ENCODE measurements at regions not wholly inside any gene's neighbourhood (a gene's known extent, or its start where the extent isn't known, plus 50 kb on each side); places are given as distances from the start of the nearest gene placed in this dataset.

GRCh38 chr2:176745543-176746200 is 466.9 kb upstream of the HNRNPA3 start:
- DNase-seq = no peak
- WGBS, 5 donors = 69 to 78% (median 70%) methylated on average over 8 of the region's 8 CpGs
- Histone ChIP-seq H3K27me3 (no peaks in the 10 kb centered on the region), H3K4me1 (no peaks in the 10 kb centered on the region), H3K9me3 (no peaks in the 10 kb centered on the region), H3K27ac (no peak overlapping the region), H3K4me3 (no peak overlapping the region), H3K36me3 (no peaks in the 10 kb centered on the region)
- intact Hi-C loops (cut with DNase I; ENCODE audit: low total_unique reads) = no loop called here
- no peak for TF ChIP-seq POLR2AphosphoS5 (IDR thresholded peaks at IDR 0.05)
- TF ChIP-seq EP300 (IDR thresholded peaks at IDR 0.05) = no peak
- TF ChIP-seq POLR2A (IDR thresholded peaks at IDR 0.05) = no peak
- TF ChIP-seq CTCF (IDR thresholded peaks at IDR 0.05) = no peak

GRCh38 chr2:176746411-176746810 is 466.2 kb upstream of the HNRNPA3 start:
- DNase-seq = peak in 1 of 2 donors; percentile 50
- Histone ChIP-seq H3K4me1 (no peaks in the 10 kb centered on the region), H3K27ac (no peak overlapping the region), H3K4me3 (no peak overlapping the region), H3K27me3 (no peaks in the 10 kb centered on the region), H3K36me3 (no peaks in the 10 kb centered on the region), H3K9me3 (no peaks in the 10 kb centered on the region)
- TF ChIP-seq CTCF (IDR thresholded peaks at IDR 0.05) (no peak), POLR2AphosphoS5 (IDR thresholded peaks at IDR 0.05) (no peak), EP300 (IDR thresholded peaks at IDR 0.05) (no peak), POLR2A (IDR thresholded peaks at IDR 0.05) (no peak)
- WGBS, 5 donors = 89 to 96% (median 91%) methylated on average over 7 of the region's 7 CpGs
- intact Hi-C loops (cut with DNase I; ENCODE audit: low total_unique reads) = no loop called here

- H3K4me3 ChIP-seq = no peak overlapping the region
- no peak overlapping the region for H3K27ac ChIP-seq
- no peaks in the 10 kb centered on the region for H3K27me3 ChIP-seq
- no peaks in the 10 kb centered on the region for H3K36me3 ChIP-seq
- intact Hi-C loops (cut with DNase I; ENCODE audit: low total_unique reads) = no loop called here
- H3K4me1 ChIP-seq = no peaks in the 10 kb centered on the region
- WGBS, 5 donors = 58 to 87% (median 81%) methylated on average over 4 of the region's 4 CpGs
- no peak for TF ChIP-seq CTCF (IDR thresholded peaks at IDR 0.05)
- TF ChIP-seq POLR2AphosphoS5 (IDR thresholded peaks at IDR 0.05) = no peak
- no peak for TF ChIP-seq POLR2A (IDR thresholded peaks at IDR 0.05)
- TF ChIP-seq EP300 (IDR thresholded peaks at IDR 0.05) = no peak
- H3K9me3 ChIP-seq = no peaks in the 10 kb centered on the region
- peak in 1 of 2 donors; percentile 71 for DNase-seq
These were observed 465.1 kb upstream of the HNRNPA3 start for GRCh38 chr2:176747506-176747905.

GRCh38 chr2:176747928-176748327 is 464.7 kb upstream of the HNRNPA3 start:
- TF ChIP-seq CTCF (IDR thresholded peaks at IDR 0.05) (no peak), EP300 (IDR thresholded peaks at IDR 0.05) (no peak), POLR2A (IDR thresholded peaks at IDR 0.05) (no peak), POLR2AphosphoS5 (IDR thresholded peaks at IDR 0.05) (no peak)
- Histone ChIP-seq H3K9me3 (no peaks in the 10 kb centered on the region), H3K4me3 (no peak overlapping the region), H3K27me3 (no peaks in the 10 kb centered on the region), H3K27ac (no peak overlapping the region), H3K36me3 (no peaks in the 10 kb centered on the region), H3K4me1 (no peaks in the 10 kb centered on the region)
- DNase-seq = no peak
- 48 to 66% (median 54%) methylated on average over 4 of the region's 4 CpGs for WGBS, 5 donors
- intact Hi-C loops (cut with DNase I; ENCODE audit: low total_unique reads) = no loop called here

Data from stomach (tissue), 8 donors.